ENCODE measurements at regions not wholly inside any gene's neighbourhood (a gene's known extent, or its start where the extent isn't known, plus 50 kb on each side); places are given as distances from the start of the nearest gene placed in this dataset.
A peak's percentile ranks its signal among the peaks of the same experiment; 100 is the strongest.

GRCh38 chr16:56140645-56141044, 50.6 kb upstream of the GNAO1 start:
- H3K4me3 Mint-ChIP-seq: no peak overlapping the region

DNA sequence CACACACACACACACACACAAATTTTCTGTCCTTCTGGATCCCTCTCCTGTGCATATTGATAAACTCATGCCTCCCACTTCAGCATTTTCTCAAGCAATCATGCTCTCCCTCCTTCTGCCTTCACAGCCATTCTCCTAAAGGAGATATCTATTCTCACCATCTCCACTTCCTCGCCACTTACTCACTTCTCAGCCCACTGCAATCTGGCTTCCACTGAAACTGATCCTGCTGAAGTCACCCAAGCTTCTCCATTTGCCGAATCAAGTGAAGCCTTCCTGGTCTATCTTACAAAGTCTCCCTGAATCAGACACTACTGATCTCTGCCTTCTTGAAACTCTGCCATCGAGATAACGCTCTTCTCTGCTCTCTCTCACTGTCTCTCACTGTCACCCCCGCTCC, 54.0 kb upstream of the GNAO1 start:
- Mint-ChIP-seq H3K27me3 (ENCODE audit: low read depth) (peaks cover under 1% of the 10 kb centered on the region), H3K36me3 (ENCODE audit: insufficient read depth) (no peaks in the 10 kb centered on the region), H3K4me3 (no peak overlapping the region), H3K9me3 (no peaks in the 10 kb centered on the region), H3K4me1 (ENCODE audit: low read depth) (peaks cover 6% of the 10 kb centered on the region)
- DNase-seq (no peak), ATAC-seq (peak in 1 of 2 donors; percentile 18)

More at GRCh38 chr16:56140645-56141044, 50.6 kb upstream of the GNAO1 start:
- Mint-ChIP-seq H3K9me3 (no peaks in the 10 kb centered on the region), H3K36me3 (ENCODE audit: insufficient read depth) (no peaks in the 10 kb centered on the region), H3K4me1 (ENCODE audit: low read depth) (peaks cover 6% of the 10 kb centered on the region), H3K27me3 (ENCODE audit: low read depth) (peaks cover 8% of the 10 kb centered on the region)
- DNase-seq (no peak), ATAC-seq (no peak)

GRCh38 chr16:56136256-56136655, 55.0 kb upstream of the GNAO1 start:
- no peak for DNase-seq
- peaks cover 6% of the 10 kb centered on the region for H3K4me1 Mint-ChIP-seq (ENCODE audit: low read depth)
- no peaks in the 10 kb centered on the region for H3K27me3 Mint-ChIP-seq (ENCODE audit: low read depth)

DNA sequence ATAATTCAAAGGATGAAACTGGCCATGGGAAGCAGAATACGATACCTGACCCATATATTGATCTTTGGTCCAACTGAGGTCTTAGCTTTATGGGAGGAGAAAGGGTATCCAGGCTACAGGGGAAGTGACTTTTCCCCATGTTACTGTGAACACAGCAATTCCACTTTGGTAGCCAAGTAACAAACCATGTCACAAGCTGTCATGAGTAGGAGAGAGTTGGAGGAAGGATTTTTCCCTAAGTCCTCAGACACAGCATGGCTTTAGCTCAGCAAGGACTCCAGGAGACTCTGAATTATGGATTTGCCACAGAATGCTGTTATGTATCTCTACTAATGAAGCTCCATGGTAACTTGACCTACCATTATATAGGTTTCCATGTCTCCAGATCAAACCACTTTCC, 56.5 kb upstream of the GNAO1 start:
- H3K27me3 Mint-ChIP-seq (ENCODE audit: low read depth): peaks cover 3% of the 10 kb centered on the region
- no peak for DNase-seq
- peaks cover 6% of the 10 kb centered on the region for H3K4me1 Mint-ChIP-seq (ENCODE audit: low read depth)
- H3K9me3 Mint-ChIP-seq: no peaks in the 10 kb centered on the region
- H3K36me3 Mint-ChIP-seq (ENCODE audit: insufficient read depth): no peaks in the 10 kb centered on the region
- no peak overlapping the region for H3K4me3 Mint-ChIP-seq
- no peak for ATAC-seq

More at GRCh38 chr16:56136256-56136655, 55.0 kb upstream of the GNAO1 start:
- ATAC-seq: no peak
- Mint-ChIP-seq H3K9me3 (no peaks in the 10 kb centered on the region), H3K36me3 (ENCODE audit: insufficient read depth) (no peaks in the 10 kb centered on the region), H3K4me3 (no peak overlapping the region)

DNA sequence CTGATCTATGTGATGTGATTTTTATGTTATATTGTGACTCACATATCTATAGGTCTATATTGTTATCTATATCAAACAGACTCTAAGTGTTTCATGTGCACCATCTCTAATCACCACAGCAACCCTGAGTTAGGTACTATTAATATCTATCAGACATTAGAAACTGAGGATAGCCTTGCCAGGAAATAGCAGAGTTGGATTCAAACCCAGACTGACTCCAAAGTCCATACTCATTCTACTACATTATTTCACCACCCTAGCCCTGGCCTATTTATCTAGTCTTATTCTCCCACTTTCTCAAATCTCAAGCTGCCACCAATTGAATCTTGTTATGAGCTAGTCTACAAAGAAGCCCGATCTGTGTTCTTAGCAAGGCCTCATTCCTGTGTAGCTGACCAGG, 65.4 kb upstream of the GNAO1 start:
- no peak for ATAC-seq
- Mint-ChIP-seq H3K27me3 (ENCODE audit: low read depth) (peaks cover 26% of the 10 kb centered on the region), H3K4me1 (ENCODE audit: low read depth) (no peaks in the 10 kb centered on the region)

DNA sequence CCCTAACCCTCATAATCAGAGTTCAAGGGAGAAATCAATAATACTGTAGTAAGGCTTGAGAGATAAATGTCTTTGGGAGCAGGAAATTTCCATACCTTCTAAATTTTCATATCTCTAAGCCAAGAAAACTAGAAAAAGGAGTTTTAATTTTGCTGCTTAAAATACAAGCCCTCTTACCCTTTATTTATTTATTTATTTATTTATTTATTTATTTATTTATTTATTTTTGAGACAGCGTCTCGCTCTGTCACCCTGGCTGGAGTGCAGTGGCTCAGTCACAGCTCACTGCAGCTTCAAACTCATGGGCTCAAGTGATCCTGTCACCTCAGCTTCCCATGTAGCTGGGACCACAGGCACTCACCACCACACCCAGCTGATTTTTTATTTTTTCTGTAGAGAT, 69.0 kb upstream of the GNAO1 start:
- H3K9me3 Mint-ChIP-seq: no peaks in the 10 kb centered on the region
- no peak overlapping the region for H3K4me3 Mint-ChIP-seq
- H3K27me3 Mint-ChIP-seq (ENCODE audit: low read depth): peaks cover 13% of the 10 kb centered on the region
- ATAC-seq (no peak), DNase-seq (no peak)
- H3K36me3 Mint-ChIP-seq (ENCODE audit: insufficient read depth): no peaks in the 10 kb centered on the region
- H3K4me1 Mint-ChIP-seq (ENCODE audit: low read depth): no peaks in the 10 kb centered on the region

More for the DNA sequence above, 65.4 kb upstream of the GNAO1 start:
- no peaks in the 10 kb centered on the region for H3K36me3 Mint-ChIP-seq (ENCODE audit: insufficient read depth)
- no peak for DNase-seq
- H3K9me3 Mint-ChIP-seq: no peaks in the 10 kb centered on the region
- no peak overlapping the region for H3K4me3 Mint-ChIP-seq

DNA sequence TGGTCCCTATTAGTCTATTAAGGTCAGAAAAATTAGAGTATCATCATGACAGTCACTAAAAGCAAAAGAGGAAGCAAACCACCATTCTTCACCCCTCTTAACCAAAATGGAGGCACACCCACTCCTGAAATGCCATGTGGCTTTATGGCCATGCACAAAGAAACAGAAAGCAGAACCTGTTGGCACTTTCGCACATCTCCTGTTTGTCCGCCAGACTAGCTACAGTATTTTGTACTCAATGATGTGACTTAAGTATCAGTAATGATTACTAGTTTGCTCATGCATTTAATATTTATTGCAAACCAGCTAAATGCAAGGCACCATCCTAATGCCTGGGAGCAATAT, 70.2 kb upstream of the GNAO1 start:
- Mint-ChIP-seq H3K9me3 (no peaks in the 10 kb centered on the region), H3K4me3 (no peak overlapping the region), H3K4me1 (ENCODE audit: low read depth) (no peaks in the 10 kb centered on the region), H3K36me3 (ENCODE audit: insufficient read depth) (no peaks in the 10 kb centered on the region), H3K27me3 (ENCODE audit: low read depth) (peaks cover 9% of the 10 kb centered on the region)
- ATAC-seq: no peak
- DNase-seq: no peak

DNA sequence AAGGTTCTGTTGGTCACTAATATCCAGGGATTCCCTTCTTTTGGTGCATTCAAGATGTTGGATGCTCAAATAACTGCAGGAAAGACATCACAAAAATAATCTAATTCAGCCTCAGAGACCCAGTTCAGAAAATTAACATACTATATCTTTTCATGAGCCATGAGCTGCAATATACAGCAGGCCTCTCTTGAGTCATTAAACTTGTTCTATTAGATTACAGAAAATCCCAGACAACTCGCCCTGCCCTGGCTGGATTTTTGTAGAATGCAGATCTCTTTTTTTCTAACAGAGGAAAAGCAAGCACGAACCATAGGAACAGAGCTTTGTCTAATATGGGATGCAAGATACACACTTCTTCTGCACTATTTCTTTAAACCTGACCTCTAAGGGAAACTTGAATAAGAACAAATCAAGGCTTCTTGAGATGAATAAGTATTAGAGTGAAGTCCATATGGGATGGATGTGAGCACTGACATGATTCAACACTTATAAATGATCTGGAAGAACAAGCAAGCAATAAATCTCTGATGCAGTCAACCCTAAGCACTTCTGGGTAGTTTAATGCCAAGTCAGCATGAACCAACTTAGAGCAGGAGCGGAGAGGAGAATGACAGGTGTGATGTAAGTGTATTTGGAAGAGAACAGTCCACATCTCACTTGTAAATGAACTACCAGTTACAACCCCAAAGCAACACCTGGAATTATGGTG, 70.7 kb upstream of the GNAO1 start:
- Mint-ChIP-seq H3K36me3 (ENCODE audit: insufficient read depth) (no peaks in the 10 kb centered on the region), H3K27me3 (ENCODE audit: low read depth) (peaks cover 9% of the 10 kb centered on the region), H3K9me3 (no peaks in the 10 kb centered on the region), H3K4me3 (no peak overlapping the region), H3K4me1 (ENCODE audit: low read depth) (no peaks in the 10 kb centered on the region)
- DNase-seq: no peak
- no peak for ATAC-seq

- H3K4me1 Mint-ChIP-seq (ENCODE audit: low read depth): no peaks in the 10 kb centered on the region
- no peak for DNase-seq
- H3K4me3 Mint-ChIP-seq: no peak overlapping the region
- ATAC-seq: peak; percentile 71 to 73
- H3K27me3 Mint-ChIP-seq (ENCODE audit: low read depth): no peaks in the 10 kb centered on the region
- no peaks in the 10 kb centered on the region for H3K36me3 Mint-ChIP-seq (ENCODE audit: insufficient read depth)
- no peaks in the 10 kb centered on the region for H3K9me3 Mint-ChIP-seq
Measured at GRCh38 chr16:56119133-56119532, 72.2 kb upstream of the GNAO1 start.

DNA sequence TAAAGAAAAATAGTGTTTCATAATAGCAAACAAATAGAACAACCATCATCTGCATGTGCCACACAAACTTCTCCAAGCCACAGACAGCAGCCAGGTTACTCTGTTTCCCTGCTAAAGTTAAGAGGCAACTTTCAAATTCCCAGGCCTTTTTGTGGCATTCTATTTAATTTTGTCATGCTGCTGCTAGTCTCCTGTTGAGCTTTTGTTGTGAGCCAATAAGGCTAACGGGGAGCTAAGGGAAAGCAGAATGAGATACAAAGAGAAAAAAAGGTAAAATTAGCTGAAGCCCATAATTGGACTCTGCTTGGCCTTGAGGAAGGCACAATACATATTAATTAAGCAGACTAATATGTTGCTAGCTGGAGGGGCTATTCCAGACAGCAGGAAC, 74.7 kb upstream of the GNAO1 start:
- H3K4me1 Mint-ChIP-seq (ENCODE audit: low read depth): no peaks in the 10 kb centered on the region
- H3K36me3 Mint-ChIP-seq (ENCODE audit: insufficient read depth): no peaks in the 10 kb centered on the region
- no peaks in the 10 kb centered on the region for H3K27me3 Mint-ChIP-seq (ENCODE audit: low read depth)
- no peaks in the 10 kb centered on the region for H3K9me3 Mint-ChIP-seq
- ATAC-seq (no peak), DNase-seq (no peak)
- H3K4me3 Mint-ChIP-seq: no peak overlapping the region

DNA sequence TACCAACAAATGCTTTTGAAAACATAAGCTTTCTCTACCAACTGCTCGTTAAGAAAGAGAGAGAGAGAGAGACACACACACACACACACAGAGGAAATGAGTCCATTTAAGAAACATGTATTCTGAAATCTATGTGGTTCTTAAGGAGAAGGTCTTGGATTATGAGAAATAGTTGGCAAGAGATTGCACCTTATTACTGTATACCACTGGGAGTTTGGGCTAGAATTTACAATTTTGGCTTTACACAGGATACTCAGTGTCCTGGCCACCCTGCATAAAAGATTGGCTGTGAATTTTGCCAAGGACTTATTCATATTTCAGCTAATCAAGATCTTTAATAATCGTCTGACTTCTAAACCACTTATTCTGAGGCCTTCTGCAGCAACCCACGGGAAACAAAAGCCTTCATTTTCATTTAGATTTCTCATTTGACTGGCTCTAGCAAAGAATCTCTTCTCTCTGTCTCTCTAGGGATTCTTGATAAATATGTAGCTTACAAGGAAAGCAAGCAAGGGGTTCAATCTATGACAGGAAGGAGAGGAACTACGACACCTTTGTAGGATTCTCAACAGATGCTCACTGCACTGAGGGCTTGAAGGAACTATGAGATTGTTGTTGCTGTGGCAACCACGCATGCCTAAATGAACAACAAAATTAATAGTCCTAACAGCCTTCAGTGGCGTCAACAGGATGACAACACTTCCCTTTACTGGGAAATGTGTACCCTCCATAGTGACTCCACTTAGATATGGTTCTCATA, 75.3 kb upstream of the GNAO1 start:
- ATAC-seq: no peak
- no peak for DNase-seq

GRCh38 chr16:56113223-56113622, 78.1 kb upstream of the GNAO1 start:
- no peak overlapping the region for H3K4me3 Mint-ChIP-seq
- no peaks in the 10 kb centered on the region for H3K9me3 Mint-ChIP-seq
- DNase-seq (no peak), ATAC-seq (no peak)
- no peaks in the 10 kb centered on the region for H3K4me1 Mint-ChIP-seq (ENCODE audit: low read depth)
- no peaks in the 10 kb centered on the region for H3K27me3 Mint-ChIP-seq (ENCODE audit: low read depth)
- no peaks in the 10 kb centered on the region for H3K36me3 Mint-ChIP-seq (ENCODE audit: insufficient read depth)

More for the DNA sequence above, 75.3 kb upstream of the GNAO1 start:
- Mint-ChIP-seq H3K4me1 (ENCODE audit: low read depth) (no peaks in the 10 kb centered on the region), H3K27me3 (ENCODE audit: low read depth) (no peaks in the 10 kb centered on the region), H3K4me3 (no peak overlapping the region), H3K9me3 (no peaks in the 10 kb centered on the region), H3K36me3 (ENCODE audit: insufficient read depth) (no peaks in the 10 kb centered on the region)

DNA sequence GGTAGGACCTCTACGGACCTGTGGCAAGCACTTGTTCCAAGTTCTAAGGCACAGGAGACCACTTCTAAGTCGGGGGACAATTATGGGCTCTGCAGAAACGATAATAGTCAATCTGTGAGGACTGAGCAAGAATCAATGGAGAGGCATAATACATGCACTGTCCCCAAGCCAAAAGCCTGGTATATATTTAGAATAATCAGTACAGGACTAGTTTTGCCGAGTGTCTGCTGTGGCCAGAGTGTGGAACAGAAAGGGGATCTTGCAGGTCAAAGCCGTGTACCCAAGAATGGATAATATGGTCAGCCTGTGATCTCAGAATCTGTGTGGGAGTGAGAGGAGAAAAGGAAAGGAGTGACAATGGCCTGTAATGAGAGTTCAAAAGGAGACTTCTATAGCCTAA, 80.2 kb upstream of the GNAO1 start:
- ATAC-seq (no peak), DNase-seq (no peak)
- Mint-ChIP-seq H3K36me3 (ENCODE audit: insufficient read depth) (no peaks in the 10 kb centered on the region), H3K9me3 (no peaks in the 10 kb centered on the region), H3K4me1 (ENCODE audit: low read depth) (no peaks in the 10 kb centered on the region), H3K4me3 (no peak overlapping the region), H3K27me3 (ENCODE audit: low read depth) (no peaks in the 10 kb centered on the region)

DNA sequence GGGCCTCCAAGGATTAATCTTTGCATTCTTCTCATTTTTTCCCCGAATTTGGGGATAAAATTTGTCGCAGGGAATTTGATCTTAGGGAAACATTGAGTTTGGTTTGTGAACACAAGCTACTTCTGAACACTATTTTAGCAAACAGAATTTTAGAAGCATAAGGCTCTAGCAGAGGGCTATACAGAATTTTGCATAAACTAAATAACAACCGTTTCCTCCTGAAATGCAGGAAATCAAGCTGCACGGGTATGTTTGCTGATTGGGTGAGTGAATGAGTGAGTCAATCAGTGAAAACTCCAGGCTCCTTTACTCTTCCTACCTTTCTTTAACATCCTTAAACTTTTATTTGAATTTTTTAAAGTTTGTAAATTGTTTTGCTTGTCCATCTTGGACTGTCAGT, 81.3 kb upstream of the GNAO1 start:
- Mint-ChIP-seq H3K27me3 (ENCODE audit: low read depth) (peaks cover 3% of the 10 kb centered on the region), H3K36me3 (ENCODE audit: insufficient read depth) (no peaks in the 10 kb centered on the region), H3K4me1 (ENCODE audit: low read depth) (no peaks in the 10 kb centered on the region), H3K9me3 (no peaks in the 10 kb centered on the region), H3K4me3 (no peak overlapping the region)
- ATAC-seq: no peak
- no peak for DNase-seq

DNA sequence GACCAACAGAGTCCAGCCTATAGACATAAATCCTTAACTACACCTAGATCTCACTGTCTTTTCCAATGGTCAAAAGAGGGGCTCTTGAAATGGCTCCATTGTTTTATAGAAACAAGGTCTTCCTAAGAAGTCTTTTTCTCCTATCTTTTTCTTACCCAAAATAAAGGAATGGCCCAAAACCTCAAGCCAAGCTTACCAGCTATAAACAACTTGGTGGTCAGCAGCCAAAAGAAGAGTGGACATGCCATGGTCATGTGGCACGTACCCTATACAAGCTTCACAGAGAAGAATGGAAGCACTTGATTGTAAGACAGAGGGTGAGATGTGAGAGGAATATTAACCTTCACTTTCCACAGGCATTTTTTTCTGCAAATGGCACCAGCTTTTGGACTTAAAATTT, 82.1 kb upstream of the GNAO1 start:
- no peaks in the 10 kb centered on the region for H3K4me1 Mint-ChIP-seq (ENCODE audit: low read depth)
- H3K4me3 Mint-ChIP-seq: no peak overlapping the region
- no peak for DNase-seq
- H3K9me3 Mint-ChIP-seq: no peaks in the 10 kb centered on the region
- peaks cover 4% of the 10 kb centered on the region for H3K27me3 Mint-ChIP-seq (ENCODE audit: low read depth)
- H3K36me3 Mint-ChIP-seq (ENCODE audit: insufficient read depth): no peaks in the 10 kb centered on the region
- no peak for ATAC-seq

All from activated T-cell treated with anti-CD3 and anti-CD28 coated beads, Interleukin-2, amount 50 U/mL, for 4 hours (primary cell).